NT2/D1 (cell line): ENCODE measurements at regions not wholly inside any gene's neighbourhood (a gene's known extent, or its start where the extent isn't known, plus 50 kb on each side); places are given as distances from the start of the nearest gene placed in this dataset.

Experiments
- SUZ12 ChIP-seq: IDR thresholded peaks from 2 replicates; pipeline ENCODE4 v1.6.1; 2011; ENCODE audit not compliant: insufficient read length, insufficient read depth; ENCODE audit errors: extremely low read depth
- YY1 ChIP-seq: IDR thresholded peaks from 2 replicates; pipeline ENCODE4 v1.6.1; 2011; ENCODE audit not compliant: insufficient read length, insufficient read depth
- ZNF274 ChIP-seq: IDR thresholded peaks from 2 replicates; pipeline ENCODE4 v1.6.1; 2011; ENCODE audit warnings: mild to moderate bottlenecking, low read depth, low read length

DNA sequence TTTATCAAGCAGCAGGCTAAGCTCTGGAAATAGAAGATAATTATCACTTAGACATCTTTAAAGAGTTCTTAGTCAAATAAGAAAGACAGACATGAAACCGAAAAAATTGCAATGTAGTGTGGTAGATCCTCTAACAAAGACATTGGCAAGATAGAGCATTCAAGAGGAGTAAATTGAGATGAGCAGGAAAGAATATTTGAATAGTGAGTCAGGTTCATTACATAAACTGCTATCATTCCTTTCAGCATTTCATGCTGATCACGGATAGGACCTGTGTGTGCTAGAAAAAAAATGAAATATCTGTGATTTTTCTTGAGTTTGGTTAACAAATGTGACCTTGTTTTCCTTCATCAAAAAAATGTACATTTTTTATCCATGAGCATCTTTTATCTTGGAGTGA, 460.9 kb downstream of the OTOL1 start:
- no peak for TF ChIP-seq ZNF274
- TF ChIP-seq SUZ12: no peak
- no peak for TF ChIP-seq YY1
